HG03064 (cell line): ENCODE measurements at regions not wholly inside any gene's neighbourhood (a gene's known extent, or its start where the extent isn't known, plus 50 kb on each side); places are given as distances from the start of the nearest gene placed in this dataset.

Experiments
- ATAC-seq: cut with Tn5 transposase; IDR thresholded peaks from one replicate; pipeline ENCODE4 v1.9.1; 2021; ENCODE audit warnings: low read depth; ENCODE audit not compliant: unreplicated experiment

DNA sequence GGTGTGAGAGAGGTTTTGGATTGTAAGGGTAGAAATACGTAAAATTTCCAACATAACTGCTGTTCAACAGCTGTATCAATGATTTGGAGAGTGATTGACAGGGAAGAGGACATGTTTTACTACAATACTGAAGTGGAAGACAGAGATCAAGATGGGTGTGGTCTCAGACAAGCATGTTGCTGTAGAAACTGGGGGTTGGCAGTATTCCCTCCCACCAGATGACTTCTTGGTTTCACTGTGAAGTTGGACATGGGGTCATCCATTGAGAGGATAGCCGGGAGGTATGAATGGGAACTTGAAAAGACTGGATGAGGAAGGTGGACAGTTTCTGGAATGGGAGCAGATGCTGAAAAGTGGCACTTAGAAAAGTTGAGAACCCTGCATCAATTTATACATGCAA lies 95.3 kb upstream of the HDAC9 start:
- ATAC-seq: no peak

- no peak for ATAC-seq
Observed at GRCh38 chr7:18400726-18401125, 94.8 kb upstream of the HDAC9 start.

DNA sequence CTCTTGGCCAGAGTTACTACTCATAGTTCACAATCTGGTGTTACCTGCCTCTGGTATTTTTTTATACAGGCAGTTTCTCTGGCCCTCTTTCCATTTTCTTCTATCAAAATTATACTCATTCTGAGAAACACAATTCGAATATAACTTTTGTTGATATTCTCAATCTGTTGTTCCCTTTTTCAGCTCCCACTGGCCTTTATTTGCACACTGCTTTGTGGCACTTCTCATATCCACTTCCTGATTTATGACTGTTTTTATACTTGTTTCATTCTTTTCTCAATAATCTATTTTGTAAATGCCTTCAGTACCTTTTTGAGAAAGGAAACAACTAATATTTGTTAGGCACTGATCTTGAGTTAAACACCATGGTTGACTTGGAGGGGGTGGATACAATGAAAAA lies 93.8 kb upstream of the HDAC9 start:
- ATAC-seq: no peak

- ATAC-seq: no peak
Observed at GRCh38 chr7:18402488-18403183, 92.9 kb upstream of the HDAC9 start.

GRCh38 chr7:18405726-18406125 lies 89.8 kb upstream of the HDAC9 start:
- ATAC-seq: no peak

- ATAC-seq: no peak
Observed at GRCh38 chr7:18407385-18407784, 88.2 kb upstream of the HDAC9 start.

- ATAC-seq: no peak
Observed at GRCh38 chr7:18408461-18408860, 87.1 kb upstream of the HDAC9 start.

GRCh38 chr7:18408868-18409267 lies 86.7 kb upstream of the HDAC9 start:
- no peak for ATAC-seq

DNA sequence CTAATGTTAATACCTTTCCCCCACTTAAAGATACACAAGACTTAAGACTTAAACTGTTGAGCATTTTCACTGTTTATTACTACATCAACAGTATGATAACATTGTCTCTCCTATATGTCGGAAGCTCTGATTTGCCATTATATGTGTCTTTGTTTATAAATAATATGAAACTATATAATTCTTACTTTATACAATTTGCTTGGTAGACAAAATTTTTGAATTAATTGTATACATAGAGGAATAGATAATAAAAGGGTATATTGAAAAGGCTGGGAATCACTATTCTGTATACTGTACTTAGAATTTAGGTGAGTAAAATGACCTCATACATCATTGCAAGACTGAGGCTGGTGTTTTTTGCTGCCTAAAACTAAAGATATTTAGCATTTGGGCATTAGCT lies 82.1 kb upstream of the HDAC9 start:
- ATAC-seq: no peak

DNA sequence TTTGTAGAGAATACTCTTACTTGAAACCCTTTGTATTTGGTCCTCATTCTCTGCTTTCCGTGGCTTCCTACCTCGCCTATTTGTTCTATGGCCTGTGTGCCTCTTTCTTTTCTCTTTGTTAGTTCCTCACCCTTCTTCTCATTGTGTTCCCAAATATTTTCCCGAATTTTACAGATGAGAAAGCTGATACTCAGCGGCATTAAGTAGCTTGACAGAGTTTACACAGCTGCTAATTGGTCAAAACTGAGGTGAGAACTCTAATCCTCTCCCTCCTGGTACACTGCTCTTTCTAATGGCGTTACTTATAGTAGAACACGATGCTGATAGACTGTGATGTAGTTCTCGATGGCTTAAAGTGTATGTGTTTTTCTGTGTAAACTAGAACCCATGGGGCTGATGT lies 80.7 kb upstream of the HDAC9 start:
- no peak for ATAC-seq

GRCh38 chr7:18416988-18417387 lies 78.6 kb upstream of the HDAC9 start:
- no peak for ATAC-seq

- ATAC-seq: no peak
Observed at GRCh38 chr7:18419456-18419855, 76.1 kb upstream of the HDAC9 start.

GRCh38 chr7:18420108-18420507 lies 75.4 kb upstream of the HDAC9 start:
- no peak for ATAC-seq

DNA sequence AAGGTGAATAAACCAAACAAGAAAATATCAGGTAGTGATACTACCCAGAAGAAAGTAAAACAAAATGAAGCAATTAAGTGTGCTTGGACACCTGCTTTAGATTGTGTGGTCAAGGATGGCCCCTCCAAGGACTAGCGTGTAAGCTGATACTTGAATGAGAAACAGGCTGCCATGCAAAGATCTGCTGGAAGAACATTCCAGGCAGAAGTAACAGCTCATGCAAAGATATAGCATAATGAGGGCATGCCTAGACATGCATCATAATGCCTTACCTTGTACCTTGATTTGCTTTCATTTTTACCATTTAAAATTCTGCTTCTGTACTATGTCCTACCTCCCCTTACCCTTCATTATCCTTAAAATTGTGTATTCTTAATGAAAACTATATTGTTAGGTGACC lies 74.8 kb upstream of the HDAC9 start:
- no peak for ATAC-seq

GRCh38 chr7:18421297-18422002 lies 74.1 kb upstream of the HDAC9 start:
- ATAC-seq: no peak

DNA sequence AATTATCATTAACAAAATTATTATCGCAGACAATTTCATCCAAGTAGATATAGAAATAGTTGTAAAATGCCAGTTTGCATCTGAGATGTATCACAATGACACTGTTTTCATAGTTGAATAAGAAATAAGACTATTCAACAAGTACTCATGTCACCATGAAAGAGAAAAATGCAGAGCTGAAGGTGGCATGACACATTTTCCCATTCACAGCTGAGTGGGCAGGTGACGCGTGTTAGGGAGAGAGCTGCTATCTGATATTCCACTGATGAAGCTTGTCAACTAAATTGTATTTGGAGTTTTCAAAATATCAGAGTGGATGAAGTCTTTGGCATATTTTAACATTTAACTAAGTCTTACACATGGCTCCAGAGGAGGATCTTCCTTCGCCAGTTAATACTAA lies 70.3 kb upstream of the HDAC9 start:
- ATAC-seq: no peak

DNA sequence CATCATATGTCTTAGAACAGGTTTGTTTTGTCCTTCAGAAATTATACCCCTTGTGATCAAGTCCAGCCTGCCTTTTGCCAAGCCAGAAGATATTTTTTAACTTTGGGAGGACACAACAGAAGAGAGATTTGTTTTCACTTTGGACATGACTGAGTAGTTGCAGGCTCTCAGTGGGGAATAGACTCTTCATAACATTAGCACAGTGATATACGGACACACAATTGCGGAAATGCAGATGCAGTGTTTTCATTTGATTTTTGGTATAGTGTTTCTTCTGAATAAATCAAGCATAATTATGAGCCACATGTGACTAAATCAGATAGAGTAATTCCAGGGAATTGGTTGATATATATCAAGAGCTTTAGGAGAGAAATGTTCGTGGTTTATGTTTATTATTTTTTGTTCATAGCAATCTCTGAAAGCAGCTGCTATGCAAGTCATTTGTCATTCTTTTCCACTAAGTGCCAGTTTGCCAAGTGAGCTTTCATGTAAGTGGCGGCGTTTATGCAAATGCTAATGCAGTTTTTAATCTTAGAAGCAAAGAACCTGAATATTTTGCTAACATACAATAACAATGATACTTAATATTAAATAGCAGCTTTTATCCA lies 69.6 kb upstream of the HDAC9 start:
- no peak for ATAC-seq

GRCh38 chr7:18426564-18427226 lies 68.9 kb upstream of the HDAC9 start:
- ATAC-seq: no peak

DNA sequence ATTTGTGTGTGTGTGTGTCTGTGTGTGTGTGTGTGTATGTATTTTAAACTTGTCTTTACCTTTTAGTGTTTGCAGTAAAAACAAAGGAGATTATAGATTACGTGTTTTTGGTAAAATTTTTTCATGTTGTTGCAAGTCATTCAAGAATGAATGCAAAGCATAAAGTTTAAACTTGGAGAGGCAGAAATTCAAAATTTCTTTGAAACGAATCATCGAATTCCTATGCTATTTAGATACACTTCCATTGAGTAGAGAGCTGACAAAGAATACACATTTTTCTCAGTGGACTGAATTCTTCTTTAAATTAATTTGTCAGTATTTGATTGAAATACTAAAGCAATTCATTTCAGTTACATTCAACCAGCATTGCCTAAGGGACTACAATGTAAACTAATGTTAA lies 66.0 kb upstream of the HDAC9 start:
- no peak for ATAC-seq

GRCh38 chr7:18430810-18431209 lies 64.7 kb upstream of the HDAC9 start:
- ATAC-seq: no peak

DNA sequence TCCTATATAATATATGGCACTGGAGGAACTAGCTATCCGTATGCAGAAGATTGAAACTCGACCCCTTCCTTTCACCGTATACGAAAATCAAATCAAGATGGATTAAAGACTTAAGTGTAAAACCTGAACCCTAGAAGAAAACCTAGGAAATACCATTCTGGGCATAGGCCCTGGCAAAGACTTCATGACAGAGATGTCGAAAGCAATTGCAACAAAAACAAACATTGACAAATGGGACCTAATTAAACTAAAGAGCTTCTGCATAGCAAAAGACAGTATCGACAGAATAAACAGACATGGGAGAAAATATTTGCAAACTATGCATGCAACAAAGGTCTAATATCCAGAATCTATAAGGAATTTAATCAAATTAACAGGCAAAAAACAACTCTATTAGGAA lies 61.4 kb upstream of the HDAC9 start:
- ATAC-seq: no peak

DNA sequence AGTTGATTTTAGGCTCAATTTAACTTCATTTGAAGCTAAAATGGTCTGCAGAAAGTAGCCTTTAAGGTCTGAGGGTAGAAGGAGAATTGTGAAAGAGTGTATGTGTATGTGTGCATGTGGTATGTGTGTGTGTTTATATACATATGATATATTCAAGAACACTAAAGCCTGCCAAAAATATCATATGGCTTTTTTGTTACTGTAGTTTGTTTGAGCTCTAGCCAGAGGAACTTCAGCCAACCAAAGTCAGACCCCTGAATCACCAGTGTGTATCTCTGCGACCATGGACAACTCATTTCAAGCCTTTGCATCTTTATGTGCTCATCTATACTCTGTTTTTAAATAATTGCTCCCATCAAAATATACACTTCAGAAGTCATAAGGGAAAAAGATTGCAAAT lies 58.4 kb upstream of the HDAC9 start:
- no peak for ATAC-seq
